Central memory CD8-positive, alpha-beta T cell (primary cell): ENCODE measurements at regions not wholly inside any gene's neighbourhood (a gene's known extent, or its start where the extent isn't known, plus 50 kb on each side); places are given as distances from the start of the nearest gene placed in this dataset.
A peak's percentile ranks its signal among the peaks of the same experiment; 100 is the strongest.

Source experiments
- ATAC-seq: fragments of 150-1000 bp; cut with Tn5 transposase; replicated peaks from 2 replicates; pipeline ENCODE4 v1.10.0; 2022; ENCODE audit warnings: mild to moderate bottlenecking, moderate FRiP score, moderate number of reproducible peaks; ENCODE audit not compliant: poor library complexity, severe bottlenecking; ENCODE audit errors: extremely low read depth
- DNase-seq, 2 donors: peaks; one replicate each; pipeline ENCODE4 v3.0.0; 2021; ENCODE audit warnings: low spot score in 2 of 2
- H3K27ac Mint-ChIP-seq: one replicate; pipeline ENCODE4 v1.8.0; 2022; ENCODE audit warnings: low read depth, mild to moderate bottlenecking, moderate library complexity, mixed read lengths
- H3K27me3 Mint-ChIP-seq: one replicate; pipeline ENCODE4 v1.8.0; 2022; ENCODE audit warnings: mixed read lengths
- H3K36me3 Mint-ChIP-seq: one replicate; pipeline ENCODE4 v1.8.0; 2022; ENCODE audit warnings: mild to moderate bottlenecking, moderate library complexity, mixed read lengths; ENCODE audit not compliant: insufficient read depth
- H3K4me1 Mint-ChIP-seq: one replicate; pipeline ENCODE4 v1.8.0; 2022; ENCODE audit warnings: mixed read lengths
- H3K4me3 Mint-ChIP-seq: one replicate; pipeline ENCODE4 v1.8.0; 2022; ENCODE audit warnings: mild to moderate bottlenecking, moderate library complexity, mixed read lengths
- H3K9me3 Mint-ChIP-seq: one replicate; pipeline ENCODE4 v1.8.0; 2022; ENCODE audit warnings: mixed read lengths

GRCh38 chr14:92253381-92253894 is 69.5 kb upstream of the SLC24A4 start:
- Mint-ChIP-seq H3K4me1 (no peaks in the 10 kb centered on the region), H3K27me3 (peaks cover 72% of the 10 kb centered on the region), H3K36me3 (peaks cover 2% of the 10 kb centered on the region), H3K4me3 (no peak overlapping the region), H3K27ac (no peak overlapping the region), H3K9me3 (no peaks in the 10 kb centered on the region)
- DNase-seq, result no peak
- no peak for ATAC-seq

- H3K36me3 Mint-ChIP-seq, result peaks cover 2% of the 10 kb centered on the region
- H3K4me3 Mint-ChIP-seq, result no peak overlapping the region
- DNase-seq, result no peak
- peaks cover 71% of the 10 kb centered on the region for H3K27me3 Mint-ChIP-seq
- ATAC-seq, result no peak
- peaks cover 1% of the 10 kb centered on the region for H3K4me1 Mint-ChIP-seq
- no peaks in the 10 kb centered on the region for H3K9me3 Mint-ChIP-seq
- no peak overlapping the region for H3K27ac Mint-ChIP-seq
Observed at GRCh38 chr14:92254786-92255185, 68.2 kb upstream of the SLC24A4 start.

DNA sequence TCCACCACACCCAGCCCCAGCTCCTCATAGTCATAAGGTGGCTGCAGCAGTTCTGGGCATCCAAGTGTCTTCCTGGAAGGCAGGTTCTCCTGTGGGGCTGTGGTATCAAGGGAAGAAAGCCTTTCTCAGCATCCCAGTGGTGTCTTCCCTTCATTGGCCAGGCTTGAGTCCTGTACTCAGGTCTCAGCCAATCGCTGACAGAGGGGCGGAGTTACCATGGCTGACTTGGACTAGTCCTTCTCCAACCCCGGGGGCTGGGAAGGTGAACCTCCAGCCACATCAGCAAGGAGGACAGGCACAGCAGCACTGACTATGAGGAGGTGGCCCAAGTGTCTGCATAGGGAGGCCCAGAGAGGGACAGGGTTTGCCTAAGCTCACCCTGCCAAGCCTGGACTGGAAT is 64.0 kb upstream of the SLC24A4 start:
- DNase-seq (no peak), ATAC-seq (no peak)
- Mint-ChIP-seq H3K36me3 (peaks cover 2% of the 10 kb centered on the region), H3K27me3 (peaks cover 29% of the 10 kb centered on the region), H3K4me3 (no peak overlapping the region), H3K9me3 (no peaks in the 10 kb centered on the region), H3K27ac (no peak overlapping the region), H3K4me1 (peaks cover 8% of the 10 kb centered on the region)

- Mint-ChIP-seq H3K9me3 (no peaks in the 10 kb centered on the region), H3K36me3 (peaks cover 2% of the 10 kb centered on the region), H3K4me1 (peaks cover 8% of the 10 kb centered on the region), H3K4me3 (no peak overlapping the region), H3K27me3 (peaks cover 21% of the 10 kb centered on the region), H3K27ac (peak overlapping the region; percentile 27)
- DNase-seq, result no peak
- ATAC-seq, result peak; percentile 57
Observed at GRCh38 chr14:92259613-92260357, 63.2 kb upstream of the SLC24A4 start.

- no peak overlapping the region for H3K4me3 Mint-ChIP-seq
- peaks cover 8% of the 10 kb centered on the region for H3K4me1 Mint-ChIP-seq
- no peak for ATAC-seq
- DNase-seq, result no peak
- H3K9me3 Mint-ChIP-seq, result no peaks in the 10 kb centered on the region
- H3K27ac Mint-ChIP-seq, result no peak overlapping the region
- H3K27me3 Mint-ChIP-seq, result no peaks in the 10 kb centered on the region
- H3K36me3 Mint-ChIP-seq, result peaks cover 3% of the 10 kb centered on the region
Observed at GRCh38 chr14:92263681-92264080, 59.3 kb upstream of the SLC24A4 start.

GRCh38 chr14:92264195-92264594 is 58.8 kb upstream of the SLC24A4 start:
- ATAC-seq (no peak), DNase-seq (no peak)
- H3K27me3 Mint-ChIP-seq, result no peaks in the 10 kb centered on the region
- no peak overlapping the region for H3K4me3 Mint-ChIP-seq
- H3K4me1 Mint-ChIP-seq, result peaks cover 8% of the 10 kb centered on the region
- no peaks in the 10 kb centered on the region for H3K9me3 Mint-ChIP-seq
- no peak overlapping the region for H3K27ac Mint-ChIP-seq
- H3K36me3 Mint-ChIP-seq, result peaks cover 3% of the 10 kb centered on the region

DNA sequence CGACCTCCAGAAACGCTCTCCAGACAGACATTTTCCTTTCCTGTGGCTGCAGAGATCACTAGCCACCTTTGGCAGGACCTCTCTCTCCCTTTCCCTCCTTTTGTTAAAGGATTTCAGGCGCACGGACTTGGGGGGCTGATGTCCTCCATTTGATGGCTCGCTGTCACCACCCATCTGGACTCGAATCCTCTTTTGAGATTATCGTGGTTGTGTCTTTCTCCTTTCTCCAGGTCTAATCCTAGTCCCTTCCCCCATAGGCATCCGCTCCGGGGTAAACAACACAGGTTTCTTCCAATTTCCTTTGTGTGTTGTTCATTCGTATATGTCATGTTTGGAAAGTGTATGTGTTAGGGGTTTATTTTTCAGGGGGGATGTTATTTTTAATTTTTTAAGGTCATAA is 56.7 kb upstream of the SLC24A4 start:
- H3K27ac Mint-ChIP-seq, result no peak overlapping the region
- H3K36me3 Mint-ChIP-seq, result peaks cover 3% of the 10 kb centered on the region
- no peaks in the 10 kb centered on the region for H3K4me1 Mint-ChIP-seq
- ATAC-seq (no peak), DNase-seq (no peak)
- H3K4me3 Mint-ChIP-seq, result no peak overlapping the region
- H3K9me3 Mint-ChIP-seq, result no peaks in the 10 kb centered on the region
- H3K27me3 Mint-ChIP-seq, result peaks cover 16% of the 10 kb centered on the region
